ENCODE measurements at regions not wholly inside any gene's neighbourhood (a gene's known extent, or its start where the extent isn't known, plus 50 kb on each side); places are given as distances from the start of the nearest gene placed in this dataset.

GRCh38 chr9:99305124-99305523 is 83.0 kb downstream of the SEC61B start:
- TF ChIP-seq CTCF (IDR thresholded peaks at IDR 0.05; ENCODE audit: borderline replicate concordance, extremely low read depth, low read length, poor library complexity, severe bottlenecking) (no peak), EZH2 (IDR thresholded peaks at IDR 0.05; ENCODE audit: borderline replicate concordance, low read depth, low read length, severe bottlenecking) (no peak)

Data from DND-41 (cell line).